Calu3 (cell line): ENCODE measurements at regions not wholly inside any gene's neighbourhood (a gene's known extent, or its start where the extent isn't known, plus 50 kb on each side); places are given as distances from the start of the nearest gene placed in this dataset.

ENCODE experiments used
- BruUV-seq: library from RNA; stranded (reverse); fragments of 400-500 nt; replicated peaks from 2 replicates; lab custom pipeline; 2021; lab: Mats Ljungman, UMichigan
- CTCF ChIA-PET: fragments of 300-600 bp; sonication (Branson Sonifier 250); formaldehyde crosslinking; loops from one replicate; lab custom pipeline; 2022; ENCODE audit warnings: antibody characterized with exemption; lab: Charles Lee
- DNase-seq: peaks from one replicate; pipeline ENCODE4 v3.0.0; 2022
- H3K27ac Mint-ChIP-seq: one replicate; pipeline ENCODE4 v1.8.0; 2022; ENCODE audit warnings: mixed read lengths; ENCODE audit not compliant: unreplicated experiment
- H3K27me3 Mint-ChIP-seq: one replicate; pipeline ENCODE4 v1.8.0; 2022; ENCODE audit warnings: mixed read lengths; ENCODE audit not compliant: unreplicated experiment
- H3K36me3 Mint-ChIP-seq: one replicate; pipeline ENCODE4 v1.8.0; 2022; ENCODE audit warnings: mild to moderate bottlenecking, moderate library complexity, mixed read lengths; ENCODE audit not compliant: insufficient read depth, unreplicated experiment
- H3K4me1 Mint-ChIP-seq: one replicate; pipeline ENCODE4 v1.8.0; 2022; ENCODE audit warnings: mild to moderate bottlenecking, low read depth, mixed read lengths; ENCODE audit not compliant: unreplicated experiment
- H3K4me3 Mint-ChIP-seq: one replicate; pipeline ENCODE4 v1.8.0; 2022; ENCODE audit warnings: mild to moderate bottlenecking, low read depth, moderate library complexity, mixed read lengths; ENCODE audit not compliant: unreplicated experiment
- H3K9me3 Mint-ChIP-seq: one replicate; pipeline ENCODE4 v1.8.0; 2022; ENCODE audit warnings: low read depth, mixed read lengths; ENCODE audit not compliant: unreplicated experiment
- intact Hi-C: fragments of 100-400 bp; cut with micrococcal nuclease; formaldehyde crosslinking; loops from one replicate; pipeline ENCODE4 v1.10.0; 2022; ENCODE audit not compliant: unreplicated experiment
- TF ChIP-seq, protein P1 (sequence below): fragments of 200-600 bp; IDR thresholded peaks from one replicate; pipeline ENCODE4 v1.8.0; 2022; ENCODE audit warnings: antibody characterized with exemption; ENCODE audit not compliant: unreplicated experiment

GRCh38 chr5:88140856-88141752, 127.5 kb downstream of the TMEM161B start:
- peak; percentile 99 for DNase-seq
- H3K36me3 Mint-ChIP-seq, result no peaks in the 10 kb centered on the region
- BruUV-seq, result no TSS peak
- peaks cover 9% of the 10 kb centered on the region for H3K4me1 Mint-ChIP-seq
- CTCF ChIA-PET, result interaction anchor here (0.5 to 1.7 kb wide), 19 partner anchors 36 to 662 kb away, joined by 3 to 10 read pairs (median 4); no protein-coding TSS in a partner anchor
- no peak overlapping the region for H3K4me3 Mint-ChIP-seq
- intact Hi-C loops, result loop anchor here (1.0 to 5.0 kb wide), 2 partner anchors 359 to 535 kb away; no protein-coding TSS in a partner anchor
- TF ChIP-seq, protein P1, sequence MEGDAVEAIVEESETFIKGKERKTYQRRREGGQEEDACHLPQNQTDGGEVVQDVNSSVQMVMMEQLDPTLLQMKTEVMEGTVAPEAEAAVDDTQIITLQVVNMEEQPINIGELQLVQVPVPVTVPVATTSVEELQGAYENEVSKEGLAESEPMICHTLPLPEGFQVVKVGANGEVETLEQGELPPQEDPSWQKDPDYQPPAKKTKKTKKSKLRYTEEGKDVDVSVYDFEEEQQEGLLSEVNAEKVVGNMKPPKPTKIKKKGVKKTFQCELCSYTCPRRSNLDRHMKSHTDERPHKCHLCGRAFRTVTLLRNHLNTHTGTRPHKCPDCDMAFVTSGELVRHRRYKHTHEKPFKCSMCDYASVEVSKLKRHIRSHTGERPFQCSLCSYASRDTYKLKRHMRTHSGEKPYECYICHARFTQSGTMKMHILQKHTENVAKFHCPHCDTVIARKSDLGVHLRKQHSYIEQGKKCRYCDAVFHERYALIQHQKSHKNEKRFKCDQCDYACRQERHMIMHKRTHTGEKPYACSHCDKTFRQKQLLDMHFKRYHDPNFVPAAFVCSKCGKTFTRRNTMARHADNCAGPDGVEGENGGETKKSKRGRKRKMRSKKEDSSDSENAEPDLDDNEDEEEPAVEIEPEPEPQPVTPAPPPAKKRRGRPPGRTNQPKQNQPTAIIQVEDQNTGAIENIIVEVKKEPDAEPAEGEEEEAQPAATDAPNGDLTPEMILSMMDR, result peak; percentile 84
- no peaks in the 10 kb centered on the region for H3K27me3 Mint-ChIP-seq
- H3K27ac Mint-ChIP-seq, result no peak overlapping the region
- no peaks in the 10 kb centered on the region for H3K9me3 Mint-ChIP-seq

- CTCF ChIA-PET, result interaction anchor here (0.6 to 1.7 kb wide), 4 partner anchors 121 to 540 kb away, joined by 3 to 11 read pairs (median 6); no protein-coding TSS in a partner anchor
- no peak overlapping the region for H3K27ac Mint-ChIP-seq
- TF ChIP-seq, protein P1, result no peak
- no peaks in the 10 kb centered on the region for H3K27me3 Mint-ChIP-seq
- H3K4me1 Mint-ChIP-seq, result peaks cover 6% of the 10 kb centered on the region
- intact Hi-C loops, result loop anchor here (5.0 kb wide), 1 partner anchor 358 kb away; no protein-coding TSS in a partner anchor
- no peaks in the 10 kb centered on the region for H3K36me3 Mint-ChIP-seq
- no TSS peak for BruUV-seq
- H3K9me3 Mint-ChIP-seq, result no peaks in the 10 kb centered on the region
- no peak overlapping the region for H3K4me3 Mint-ChIP-seq
- no peak for DNase-seq
These were observed 128.2 kb downstream of the TMEM161B start for GRCh38 chr5:88140396-88140855.

GRCh38 chr5:88130211-88130815, 138.3 kb downstream of the TMEM161B start:
- Mint-ChIP-seq H3K4me1 (no peaks in the 10 kb centered on the region), H3K36me3 (no peaks in the 10 kb centered on the region), H3K4me3 (no peak overlapping the region), H3K27ac (no peak overlapping the region), H3K9me3 (peaks cover 5% of the 10 kb centered on the region), H3K27me3 (no peaks in the 10 kb centered on the region)
- DNase-seq, result no peak
- no TSS peak for BruUV-seq
- CTCF ChIA-PET, result no interaction called here
- TF ChIP-seq, protein P1, result no peak
- intact Hi-C loops, result no loop called here

GRCh38 chr5:88128813-88129212, 139.8 kb downstream of the TMEM161B start:
- no peak overlapping the region for H3K4me3 Mint-ChIP-seq
- TF ChIP-seq, protein P1, result no peak
- H3K4me1 Mint-ChIP-seq, result no peaks in the 10 kb centered on the region
- no peaks in the 10 kb centered on the region for H3K36me3 Mint-ChIP-seq
- H3K27me3 Mint-ChIP-seq, result no peaks in the 10 kb centered on the region
- CTCF ChIA-PET, result no interaction called here
- peaks cover 8% of the 10 kb centered on the region for H3K9me3 Mint-ChIP-seq
- no peak overlapping the region for H3K27ac Mint-ChIP-seq
- no peak for DNase-seq
- intact Hi-C loops, result no loop called here
- no TSS peak for BruUV-seq
